T47D (cell line): ENCODE measurements at regions not wholly inside any gene's neighbourhood (a gene's known extent, or its start where the extent isn't known, plus 50 kb on each side); places are given as distances from the start of the nearest gene placed in this dataset.
"Not testable (repeated sequence)": the region's sequence is repeated elsewhere in the genome, so short reads cannot be mapped to it uniquely, and the experiment has no call there.

ENCODE experiments used
- DNase-seq, 2 experiments: peaks; one replicate each; pipeline versions ENCODE4 v3.0.0 to v3.0.0-alpha.2; 2011 to 2012; ENCODE audit warnings: low read depth in 1 of 2, low spot score in 1 of 2
- JUND ChIP-seq: IDR thresholded peaks from 2 replicates; pipeline ENCODE4 v1.6.1; 2012; ENCODE audit warnings: low read depth
- in situ Hi-C: cut with HindIII; loops from 2 replicates; pipeline ENCODE4 v1.10.0; 2016; ENCODE audit warnings: low sequenced_read_pairs, low pct_unique_long_range_greater_than_20kb

DNA sequence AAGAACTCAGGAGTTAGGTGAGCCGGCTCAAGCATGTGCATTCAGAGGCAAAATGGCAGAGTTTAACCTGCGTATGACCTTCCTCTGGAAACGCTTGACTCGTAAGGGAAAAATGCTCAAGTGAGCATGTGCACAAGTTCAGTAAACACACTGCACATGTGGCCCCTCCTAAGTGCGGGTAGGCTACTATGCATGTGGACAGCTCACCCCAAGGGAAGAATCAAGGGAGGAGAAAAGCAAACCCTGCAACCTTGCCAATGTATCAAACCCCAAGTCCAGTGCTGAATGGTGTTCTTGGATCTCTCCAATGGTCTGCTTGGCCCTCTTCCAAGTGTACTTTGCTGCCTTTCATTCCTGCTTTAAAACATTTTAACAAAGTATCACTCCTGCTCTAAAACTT, 407.1 kb downstream of the ADAM29 start:
- peak in 1 of 2 experiments; percentile 6 for DNase-seq

DNA sequence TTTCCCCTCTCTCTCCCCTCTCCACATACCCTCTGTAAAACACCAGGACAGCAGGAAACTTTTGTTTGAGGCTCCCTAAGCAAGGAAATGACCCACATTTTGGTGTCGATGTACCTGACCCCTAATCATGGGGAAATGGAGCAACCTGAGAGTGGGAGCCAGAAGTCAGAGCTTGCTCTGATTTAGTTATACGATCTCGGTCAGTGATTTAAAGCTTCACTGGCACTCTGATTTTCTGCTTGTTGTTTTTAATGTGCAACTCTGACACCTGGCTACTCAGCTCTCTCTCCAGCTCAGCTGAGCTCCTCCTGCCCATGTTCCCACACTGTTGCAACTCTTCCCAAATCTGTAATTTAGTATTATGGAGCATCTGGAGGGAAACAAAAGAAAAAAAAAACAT, 408.6 kb downstream of the ADAM29 start:
- in situ Hi-C loops, result no loop called here
- DNase-seq, result no peak
- no peak for TF ChIP-seq JUND

More for the DNA sequence above, 407.1 kb downstream of the ADAM29 start:
- in situ Hi-C loops, result no loop called here
- no peak for TF ChIP-seq JUND

GRCh38 chr4:175330236-175330635, 412.1 kb downstream of the ADAM29 start:
- in situ Hi-C loops, result no loop called here
- TF ChIP-seq JUND, result no peak

DNA sequence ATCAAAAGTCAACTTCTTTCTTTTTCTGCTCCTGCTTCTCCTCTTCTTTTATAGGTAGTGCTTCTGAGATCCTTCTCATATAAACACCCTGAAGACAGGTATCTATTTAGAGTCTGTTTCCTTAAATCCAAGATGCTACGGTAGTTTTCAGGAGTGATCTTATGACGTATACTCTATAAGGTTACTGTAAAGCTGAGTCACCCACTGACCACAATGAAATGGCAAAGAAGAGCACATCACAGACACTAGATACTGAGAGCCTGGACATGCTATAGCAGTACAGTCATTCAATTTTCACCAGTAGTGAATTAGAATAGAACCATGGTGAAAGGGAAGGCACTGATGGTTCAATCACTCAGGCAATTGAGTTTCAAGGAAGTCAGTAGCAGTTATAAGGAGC, 412.5 kb downstream of the ADAM29 start:
- in situ Hi-C loops, result no loop called here
- no peak for TF ChIP-seq JUND
- no peak for DNase-seq

More at GRCh38 chr4:175330236-175330635, 412.1 kb downstream of the ADAM29 start:
- DNase-seq, result no peak

- no peak for DNase-seq
- TF ChIP-seq JUND, result no peak
- in situ Hi-C loops, result no loop called here
Observed at GRCh38 chr4:175335331-175335730, 417.2 kb downstream of the ADAM29 start.

DNA sequence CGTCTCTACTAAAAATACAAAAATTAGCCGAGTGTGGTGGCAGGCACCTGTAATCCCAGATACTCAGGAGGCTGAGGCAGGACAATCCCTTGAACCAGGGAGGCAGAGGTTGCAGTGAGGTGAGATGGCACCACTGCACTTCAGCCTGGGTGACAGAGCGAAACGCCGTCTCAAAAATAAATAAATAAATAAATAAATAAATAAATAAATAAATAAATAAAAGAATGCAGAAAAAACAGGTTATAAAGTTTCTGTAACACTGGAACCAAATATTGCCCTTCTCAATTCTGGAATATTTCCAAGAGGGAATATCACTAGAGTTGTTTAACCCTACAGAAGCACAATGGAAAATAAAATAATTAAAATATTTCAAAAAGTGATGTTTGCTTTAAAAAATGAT, 418.4 kb downstream of the ADAM29 start:
- in situ Hi-C loops, DNase-seq: not testable (repeated sequence)

- DNase-seq, result no peak
- TF ChIP-seq JUND, result no peak
- in situ Hi-C loops, result no loop called here
Observed at GRCh38 chr4:175339100-175339707, 421.0 kb downstream of the ADAM29 start.

DNA sequence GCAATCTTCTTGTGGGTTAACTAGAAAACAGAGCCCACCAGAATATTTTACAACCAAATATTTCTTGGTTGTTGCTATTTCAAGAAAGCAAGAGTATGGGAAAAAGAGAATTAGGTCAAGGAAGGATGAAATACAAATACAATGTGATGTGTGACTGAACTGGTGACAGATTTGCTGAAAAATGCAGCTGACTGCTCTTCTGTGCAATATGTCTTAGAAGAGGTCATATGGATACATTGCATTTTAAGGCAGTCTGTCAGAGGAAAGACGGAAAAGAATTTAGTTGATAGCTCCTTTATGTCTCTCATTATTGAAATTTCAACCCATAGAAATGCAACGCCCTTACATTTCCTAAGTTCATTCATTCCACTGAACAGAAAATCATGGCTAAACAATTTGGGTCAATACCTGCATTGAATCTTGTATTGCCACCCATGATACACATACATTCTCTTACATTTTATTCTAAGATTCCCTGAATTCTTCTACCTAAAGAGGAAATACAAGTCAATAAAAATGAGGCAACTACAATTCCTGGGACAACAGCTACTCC, 423.1 kb downstream of the ADAM29 start:
- in situ Hi-C loops, result no loop called here
- TF ChIP-seq JUND, result no peak
- no peak for DNase-seq

DNA sequence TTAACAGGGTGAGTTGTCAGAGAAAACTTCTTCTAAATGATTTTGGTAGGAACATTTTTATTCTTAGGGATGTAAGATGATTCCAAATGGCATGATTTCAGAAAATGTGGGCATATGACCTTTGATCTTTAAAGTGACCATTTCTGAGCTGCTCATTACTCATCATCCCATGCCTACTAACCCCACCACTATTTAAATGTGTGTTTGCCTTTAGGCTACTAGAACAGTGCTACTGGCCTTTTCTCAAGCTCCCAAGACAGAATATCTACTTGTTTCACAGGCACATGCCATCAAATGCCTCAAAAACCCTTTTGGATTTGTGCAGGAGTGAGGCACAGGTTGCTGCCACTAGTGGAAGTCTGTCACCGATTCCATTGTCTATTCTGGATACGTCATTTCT, 428.2 kb downstream of the ADAM29 start:
- in situ Hi-C loops, result no loop called here
- no peak for DNase-seq
- no peak for TF ChIP-seq JUND

DNA sequence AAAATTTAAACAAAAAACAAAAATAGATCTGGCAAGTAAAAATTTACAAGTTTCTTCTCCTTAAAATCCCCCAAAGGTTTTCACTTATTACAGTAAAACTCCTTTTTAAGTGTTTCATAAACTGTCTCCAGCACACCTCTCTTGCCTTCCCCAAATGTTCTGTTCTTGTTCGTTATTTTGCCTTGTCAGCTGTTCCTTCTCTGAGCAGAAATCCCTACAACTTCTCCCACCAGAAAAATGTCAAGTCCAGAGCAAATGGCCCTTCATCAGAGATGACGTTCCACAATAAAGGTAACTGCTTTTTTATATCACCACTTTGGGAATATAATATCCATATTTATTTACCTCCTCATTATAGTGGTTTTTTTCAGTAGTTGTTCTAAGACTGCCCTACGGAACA, 432.1 kb downstream of the ADAM29 start:
- TF ChIP-seq JUND, result no peak
- in situ Hi-C loops, result no loop called here
- DNase-seq, result no peak

DNA sequence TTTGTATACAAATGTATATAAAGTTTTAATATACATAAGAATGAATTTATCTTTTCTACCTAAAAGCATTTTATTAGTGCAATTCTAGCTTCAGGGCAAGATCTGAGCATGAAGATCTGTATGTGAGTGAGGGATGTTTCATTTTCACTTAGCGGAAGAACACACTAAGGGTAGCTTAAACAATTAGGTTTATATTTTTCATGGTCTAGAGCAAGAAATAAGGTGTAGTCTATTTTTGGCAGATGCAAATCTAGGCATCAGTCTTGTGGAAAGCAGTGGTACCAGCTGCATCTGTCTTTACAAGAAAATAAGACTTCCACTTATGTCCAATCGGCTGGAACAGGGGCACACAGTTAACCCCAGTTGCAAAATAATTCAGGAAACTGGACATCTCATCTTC, 433.3 kb downstream of the ADAM29 start:
- DNase-seq, result no peak
- in situ Hi-C loops, result no loop called here
- no peak for TF ChIP-seq JUND

DNA sequence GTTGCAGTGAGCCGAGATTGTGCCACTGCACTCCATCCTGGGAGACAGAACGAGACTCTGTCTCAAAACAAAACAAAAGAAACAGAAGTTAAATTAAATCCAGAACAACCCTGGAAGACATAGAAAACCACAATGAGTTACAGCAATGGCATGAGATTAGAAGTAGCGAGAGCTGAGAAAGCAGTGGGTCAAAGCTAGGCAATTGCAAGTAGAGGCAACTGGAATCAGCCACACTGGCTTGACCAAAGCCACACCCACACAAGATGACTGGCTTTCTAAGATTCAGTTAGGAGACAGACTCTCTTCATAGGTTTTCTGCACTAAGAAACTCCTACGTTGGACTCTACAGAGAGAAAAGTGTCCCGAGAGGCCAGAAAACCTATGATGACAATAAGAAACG, 443.0 kb downstream of the GPM6A start:
- TF ChIP-seq JUND, result no peak
- DNase-seq, result no peak
- in situ Hi-C loops, result no loop called here

- in situ Hi-C loops, result no loop called here
- DNase-seq, result peak in 1 of 2 experiments; percentile 19
- no peak for TF ChIP-seq JUND
Observed at GRCh38 chr4:175371091-175371490, 441.0 kb downstream of the GPM6A start.

GRCh38 chr4:175373031-175373430, 439.0 kb downstream of the GPM6A start:
- in situ Hi-C loops, result no loop called here
- TF ChIP-seq JUND, result no peak
- no peak for DNase-seq
